Glutamatergic neuron (in vitro differentiated cells): ENCODE measurements at regions not wholly inside any gene's neighbourhood (a gene's known extent, or its start where the extent isn't known, plus 50 kb on each side); places are given as distances from the start of the nearest gene placed in this dataset.

Experiments used
- DNase-seq: peaks from one replicate; pipeline ENCODE4 v3.0.0; 2022
- H3K27ac Mint-ChIP-seq: one replicate; pipeline ENCODE4 v1.8.0; 2020; ENCODE audit warnings: mild to moderate bottlenecking, mixed read lengths, inconsistent platforms; ENCODE audit not compliant: unreplicated experiment
- H3K27me3 Mint-ChIP-seq: one replicate; pipeline ENCODE4 v1.8.0; 2020; ENCODE audit warnings: mild to moderate bottlenecking, moderate library complexity, mixed read lengths, inconsistent platforms; ENCODE audit not compliant: unreplicated experiment
- H3K36me3 Mint-ChIP-seq: one replicate; pipeline ENCODE4 v1.8.0; 2020; ENCODE audit warnings: mild to moderate bottlenecking, mixed read lengths, inconsistent platforms; ENCODE audit not compliant: unreplicated experiment
- H3K4me1 Mint-ChIP-seq: one replicate; pipeline ENCODE4 v1.8.0; 2020; ENCODE audit warnings: mild to moderate bottlenecking, low read depth, mixed read lengths, inconsistent platforms; ENCODE audit not compliant: unreplicated experiment
- H3K4me3 Mint-ChIP-seq: one replicate; pipeline ENCODE4 v1.8.0; 2020; ENCODE audit warnings: mild to moderate bottlenecking, mixed read lengths, inconsistent platforms; ENCODE audit not compliant: unreplicated experiment
- H3K9me3 Mint-ChIP-seq: one replicate; pipeline ENCODE4 v1.8.0; 2020; ENCODE audit warnings: mild to moderate bottlenecking, moderate library complexity, mixed read lengths, inconsistent platforms; ENCODE audit not compliant: unreplicated experiment
- CTCF ChIP-seq: fragments of 200-600 bp; sonication (generic); IDR thresholded peaks from one replicate; pipeline ENCODE4 v1.5.0; 2021; ENCODE audit not compliant: partially characterized antibody, unreplicated experiment

GRCh38 chr20:50385733-50386640 is 124.2 kb upstream of the PTPN1 start:
- H3K9me3 Mint-ChIP-seq = no peaks in the 10 kb centered on the region
- no peak for DNase-seq
- no peak overlapping the region for H3K4me3 Mint-ChIP-seq
- no peak for TF ChIP-seq CTCF
- H3K27me3 Mint-ChIP-seq = peaks cover 4% of the 10 kb centered on the region
- peaks cover 5% of the 10 kb centered on the region for H3K36me3 Mint-ChIP-seq
- no peak overlapping the region for H3K27ac Mint-ChIP-seq
- H3K4me1 Mint-ChIP-seq = peaks cover 2% of the 10 kb centered on the region

GRCh38 chr20:50386641-50386960 is 123.6 kb upstream of the PTPN1 start:
- no peak for DNase-seq
- H3K36me3 Mint-ChIP-seq = peaks cover 5% of the 10 kb centered on the region
- no peak overlapping the region for H3K4me3 Mint-ChIP-seq
- H3K27ac Mint-ChIP-seq = no peak overlapping the region
- peaks cover 2% of the 10 kb centered on the region for H3K27me3 Mint-ChIP-seq
- H3K9me3 Mint-ChIP-seq = no peaks in the 10 kb centered on the region
- no peak for TF ChIP-seq CTCF
- H3K4me1 Mint-ChIP-seq = peaks cover 2% of the 10 kb centered on the region

GRCh38 chr20:50387218-50387995 is 122.8 kb upstream of the PTPN1 start:
- no peak for DNase-seq
- Mint-ChIP-seq H3K4me1 (peaks cover 2% of the 10 kb centered on the region), H3K27ac (no peak overlapping the region), H3K36me3 (peaks cover 5% of the 10 kb centered on the region), H3K4me3 (no peak overlapping the region), H3K9me3 (no peaks in the 10 kb centered on the region), H3K27me3 (peaks cover 2% of the 10 kb centered on the region)
- TF ChIP-seq CTCF = no peak

GRCh38 chr20:50387996-50388332 is 122.2 kb upstream of the PTPN1 start:
- no peak for TF ChIP-seq CTCF
- DNase-seq = no peak
- H3K27ac Mint-ChIP-seq = no peak overlapping the region
- peaks cover 2% of the 10 kb centered on the region for H3K4me1 Mint-ChIP-seq
- no peaks in the 10 kb centered on the region for H3K9me3 Mint-ChIP-seq
- no peak overlapping the region for H3K4me3 Mint-ChIP-seq
- H3K27me3 Mint-ChIP-seq = peaks cover 2% of the 10 kb centered on the region
- H3K36me3 Mint-ChIP-seq = peaks cover 5% of the 10 kb centered on the region
